ENCODE measurements at regions not wholly inside any gene's neighbourhood (a gene's known extent, or its start where the extent isn't known, plus 50 kb on each side); places are given as distances from the start of the nearest gene placed in this dataset.

DNA sequence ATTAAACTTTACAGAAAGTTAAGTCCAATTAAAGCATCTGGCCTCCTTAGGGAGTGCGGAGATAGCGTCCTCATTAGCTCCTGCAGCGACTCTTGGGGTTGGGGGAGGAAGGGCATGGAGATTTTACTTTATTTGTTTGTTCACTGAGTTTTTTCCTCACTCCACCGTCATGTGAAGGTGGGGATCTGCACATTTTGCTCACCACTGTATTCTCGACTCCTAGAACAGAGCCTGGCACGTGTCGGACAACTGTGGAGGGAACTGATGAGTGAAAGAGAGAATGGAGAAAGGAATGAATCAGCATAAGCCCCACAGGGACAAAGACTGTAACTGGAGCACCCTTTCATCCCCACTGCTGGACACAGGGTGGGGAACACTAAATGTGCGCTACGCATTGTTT is 205.1 kb upstream of the TSHZ3 start:
- no peak overlapping the region for H3K4me3 ChIP-seq (ENCODE audit: low read depth, low read length)
- Mint-ChIP-seq H3K36me3 (no peaks in the 10 kb centered on the region), H3K4me1 (no peaks in the 10 kb centered on the region), H3K4me3 (no peak overlapping the region), H3K9me3 (peaks cover 0 to 6% (median 0%) of the 10 kb centered on the region in 7 donors), H3K27ac (no peak overlapping the region), H3K27me3 (no peaks in the 10 kb centered on the region)
- H3K27ac ChIP-seq (ENCODE audit: insufficient read depth, low read length, poor library complexity, severe bottlenecking), result no peak overlapping the region
- no peak for DNase-seq
- H3K9me3 ChIP-seq (ENCODE audit: control insufficient read depth in 2 of 2, low read length in 2 of 2), result no peaks in the 10 kb centered on the region
- H3K4me1 ChIP-seq (ENCODE audit: control insufficient read depth, insufficient read depth, low read length, poor library complexity, severe bottlenecking), result no peaks in the 10 kb centered on the region
- ATAC-seq (ENCODE audit: low read depth in 2 of 2), result no peak
- H3K27me3 ChIP-seq (ENCODE audit: control insufficient read depth, insufficient read depth, low read length), result no peaks in the 10 kb centered on the region
- no peaks in the 10 kb centered on the region for H3K36me3 ChIP-seq (ENCODE audit: control insufficient read depth, insufficient read depth, low read length)

DNA sequence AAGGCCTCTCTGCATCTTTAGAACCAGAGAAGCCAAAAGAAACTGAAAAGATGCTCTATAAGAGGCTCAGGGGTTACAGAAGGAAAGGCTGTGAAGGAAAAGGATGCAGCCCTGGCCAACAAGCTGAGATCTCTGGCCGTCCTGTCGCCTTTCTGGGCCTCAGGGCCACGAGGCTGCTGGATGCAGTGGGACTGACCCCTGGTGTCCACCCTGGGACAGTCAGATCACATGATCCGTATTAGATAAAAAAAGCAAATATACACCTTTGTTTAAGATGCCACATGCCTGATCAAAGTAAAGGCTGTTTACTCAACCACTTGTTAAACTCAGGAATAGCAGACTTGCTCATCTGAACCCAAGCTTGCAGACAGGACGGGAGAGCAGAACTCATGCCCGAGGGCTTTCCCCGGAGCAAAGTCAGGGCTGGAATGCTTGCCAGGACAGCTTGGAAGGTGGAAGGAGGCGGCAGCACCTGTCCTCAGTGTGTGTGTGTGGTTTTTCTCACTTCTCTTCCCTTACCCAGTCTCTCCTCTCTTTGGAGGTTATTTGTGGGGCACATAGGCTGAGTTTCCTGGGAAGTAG is 206.5 kb upstream of the TSHZ3 start:
- Mint-ChIP-seq H3K27ac (no peak overlapping the region), H3K9me3 (peaks cover 0 to 11% (median 5%) of the 10 kb centered on the region in 7 donors), H3K4me3 (no peak overlapping the region), H3K36me3 (no peaks in the 10 kb centered on the region), H3K4me1 (no peaks in the 10 kb centered on the region), H3K27me3 (no peaks in the 10 kb centered on the region)
- H3K9me3 ChIP-seq (ENCODE audit: control insufficient read depth in 2 of 2, low read length in 2 of 2), result no peaks in the 10 kb centered on the region
- no peaks in the 10 kb centered on the region for H3K4me1 ChIP-seq (ENCODE audit: control insufficient read depth, insufficient read depth, low read length, poor library complexity, severe bottlenecking)
- H3K36me3 ChIP-seq (ENCODE audit: control insufficient read depth, insufficient read depth, low read length), result no peaks in the 10 kb centered on the region
- H3K27ac ChIP-seq (ENCODE audit: insufficient read depth, low read length, poor library complexity, severe bottlenecking), result no peak overlapping the region
- no peak overlapping the region for H3K4me3 ChIP-seq (ENCODE audit: low read depth, low read length)
- no peak for ATAC-seq (ENCODE audit: low read depth in 2 of 2)
- DNase-seq, result no peak
- H3K27me3 ChIP-seq (ENCODE audit: control insufficient read depth, insufficient read depth, low read length), result no peaks in the 10 kb centered on the region

DNA sequence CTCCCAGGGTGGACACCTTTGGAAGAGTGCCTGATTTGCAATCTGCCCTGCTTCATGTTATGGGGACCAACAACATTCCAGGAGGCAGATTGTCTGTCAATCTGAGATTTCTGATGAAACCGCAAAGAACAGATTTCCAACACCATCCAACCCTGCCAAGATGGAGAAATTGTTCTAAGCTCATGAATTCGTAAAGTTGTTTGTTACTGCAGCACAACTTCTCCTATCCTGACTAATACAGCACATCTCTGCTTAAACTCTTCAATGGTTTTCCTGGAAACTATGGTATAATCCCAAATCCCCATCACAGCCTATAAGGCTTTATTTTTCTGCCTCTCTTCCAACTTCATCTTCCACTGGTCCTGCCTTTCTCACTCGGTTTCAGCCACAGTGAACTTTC is 210.3 kb upstream of the TSHZ3 start:
- Histone ChIP-seq H3K4me1 (ENCODE audit: control insufficient read depth, insufficient read depth, low read length, poor library complexity, severe bottlenecking) (no peaks in the 10 kb centered on the region), H3K27ac (ENCODE audit: insufficient read depth, low read length, poor library complexity, severe bottlenecking) (no peak overlapping the region), H3K36me3 (ENCODE audit: control insufficient read depth, insufficient read depth, low read length) (no peaks in the 10 kb centered on the region), H3K9me3 (ENCODE audit: control insufficient read depth in 2 of 2, low read length in 2 of 2) (no peaks in the 10 kb centered on the region), H3K4me3 (ENCODE audit: low read depth, low read length) (no peak overlapping the region), H3K27me3 (ENCODE audit: control insufficient read depth, insufficient read depth, low read length) (no peaks in the 10 kb centered on the region)
- Mint-ChIP-seq H3K4me3 (no peak overlapping the region), H3K9me3 (peaks cover 0 to 9% (median 4%) of the 10 kb centered on the region in 7 donors), H3K36me3 (no peaks in the 10 kb centered on the region), H3K27ac (no peak overlapping the region), H3K4me1 (no peaks in the 10 kb centered on the region), H3K27me3 (peaks cover 5% of the 10 kb centered on the region)
- DNase-seq, result no peak
- ATAC-seq (ENCODE audit: low read depth in 2 of 2), result no peak

DNA sequence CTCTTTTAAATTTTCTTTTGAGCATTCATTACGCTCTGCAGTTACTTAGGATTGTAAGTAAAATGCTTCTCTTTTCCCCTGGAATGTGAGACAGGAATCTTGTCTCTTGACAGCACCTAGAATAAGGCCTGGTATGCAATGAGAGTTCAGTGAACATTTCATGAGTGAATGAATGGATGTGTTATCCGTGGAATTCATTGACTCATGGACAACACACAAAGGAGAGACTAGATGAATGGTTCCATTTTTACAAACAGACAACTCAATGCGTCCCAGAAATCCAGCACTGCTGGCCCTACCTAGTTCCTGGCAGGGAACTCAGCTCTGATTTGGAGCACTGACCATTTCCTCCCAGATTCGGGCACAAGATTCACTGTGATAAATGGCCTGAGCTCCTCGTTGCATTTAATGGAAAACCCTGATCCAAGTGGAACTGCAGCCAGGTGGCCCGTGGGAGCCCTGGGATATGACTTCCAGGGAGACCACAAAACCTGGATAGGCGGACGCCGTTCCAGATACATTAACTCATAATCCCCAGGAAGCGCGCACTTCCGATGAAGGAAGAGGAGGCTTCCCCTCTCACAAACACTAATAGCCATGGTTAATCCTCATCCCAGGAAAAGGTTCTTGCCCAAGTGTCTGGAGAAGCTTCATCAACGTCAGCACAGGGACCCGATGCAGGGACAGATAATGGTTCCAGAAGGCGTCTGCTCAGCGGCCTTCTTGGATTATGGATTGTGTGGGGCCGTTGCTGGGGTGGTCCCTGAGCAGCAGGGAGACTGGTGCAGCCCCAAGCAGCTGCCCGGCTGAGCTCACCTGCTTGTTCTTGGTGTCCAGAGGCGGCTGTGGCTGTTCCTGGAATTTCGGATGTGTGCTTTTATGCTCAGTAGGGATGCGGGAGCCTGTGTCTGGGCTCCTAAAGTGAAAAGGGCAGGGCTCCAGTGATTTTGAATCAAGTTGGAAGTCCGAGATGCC is 211.1 kb upstream of the TSHZ3 start:
- no peaks in the 10 kb centered on the region for H3K4me1 ChIP-seq (ENCODE audit: control insufficient read depth, insufficient read depth, low read length, poor library complexity, severe bottlenecking)
- H3K9me3 ChIP-seq (ENCODE audit: control insufficient read depth in 2 of 2, low read length in 2 of 2), result no peaks in the 10 kb centered on the region
- Mint-ChIP-seq H3K4me1 (no peaks in the 10 kb centered on the region), H3K9me3 (peaks cover 0 to 9% (median 4%) of the 10 kb centered on the region in 7 donors), H3K36me3 (no peaks in the 10 kb centered on the region), H3K27me3 (peaks cover 5% of the 10 kb centered on the region), H3K27ac (peak overlapping the region in 1 of 3 donors; percentile 52), H3K4me3 (no peak overlapping the region)
- no peaks in the 10 kb centered on the region for H3K27me3 ChIP-seq (ENCODE audit: control insufficient read depth, insufficient read depth, low read length)
- DNase-seq (no peak), ATAC-seq (ENCODE audit: low read depth in 2 of 2) (no peak)
- no peak overlapping the region for H3K27ac ChIP-seq (ENCODE audit: insufficient read depth, low read length, poor library complexity, severe bottlenecking)
- H3K36me3 ChIP-seq (ENCODE audit: control insufficient read depth, insufficient read depth, low read length), result no peaks in the 10 kb centered on the region
- H3K4me3 ChIP-seq (ENCODE audit: low read depth, low read length), result no peak overlapping the region

- Histone ChIP-seq H3K9me3 (ENCODE audit: control insufficient read depth in 2 of 2, low read length in 2 of 2) (no peaks in the 10 kb centered on the region), H3K4me1 (ENCODE audit: control insufficient read depth, insufficient read depth, low read length, poor library complexity, severe bottlenecking) (no peaks in the 10 kb centered on the region), H3K27ac (ENCODE audit: insufficient read depth, low read length, poor library complexity, severe bottlenecking) (no peak overlapping the region), H3K27me3 (ENCODE audit: control insufficient read depth, insufficient read depth, low read length) (no peaks in the 10 kb centered on the region), H3K4me3 (ENCODE audit: low read depth, low read length) (no peak overlapping the region), H3K36me3 (ENCODE audit: control insufficient read depth, insufficient read depth, low read length) (no peaks in the 10 kb centered on the region)
- Mint-ChIP-seq H3K4me3 (peak overlapping the region in 1 of 4 donors; percentile 22), H3K36me3 (no peaks in the 10 kb centered on the region), H3K4me1 (no peaks in the 10 kb centered on the region), H3K27me3 (peaks cover 5% of the 10 kb centered on the region), H3K27ac (no peak overlapping the region), H3K9me3 (peaks cover 0 to 7% (median 4%) of the 10 kb centered on the region in 7 donors)
- ATAC-seq (ENCODE audit: low read depth in 2 of 2) (no peak), DNase-seq (no peak)
These were observed 213.9 kb upstream of the TSHZ3 start for GRCh38 chr19:31562966-31563612.

DNA sequence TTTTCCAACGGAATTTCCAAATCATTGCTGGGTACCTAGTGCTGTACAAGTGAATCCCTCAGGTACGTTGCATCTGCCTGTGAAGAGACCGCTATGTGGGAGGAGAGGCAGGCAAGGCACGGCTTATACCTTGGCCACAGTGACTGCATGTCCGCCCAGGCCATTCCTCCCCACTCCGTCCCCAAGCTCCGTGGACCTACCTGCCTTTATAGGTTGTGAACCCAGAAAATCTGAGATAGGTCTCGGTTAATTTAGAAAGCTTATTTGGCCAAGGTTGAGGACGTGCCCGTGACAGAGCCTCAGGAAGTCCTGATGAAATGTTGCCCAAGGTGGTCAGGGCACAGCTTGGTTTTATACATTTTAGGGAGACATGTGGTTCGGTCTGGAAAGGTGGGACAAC is 218.5 kb upstream of the TSHZ3 start:
- Mint-ChIP-seq H3K4me3 (no peak overlapping the region), H3K9me3 (no peaks in the 10 kb centered on the region), H3K27me3 (peaks cover 5% of the 10 kb centered on the region), H3K27ac (no peak overlapping the region), H3K36me3 (no peaks in the 10 kb centered on the region), H3K4me1 (no peaks in the 10 kb centered on the region)
- Histone ChIP-seq H3K27me3 (ENCODE audit: control insufficient read depth, insufficient read depth, low read length) (no peaks in the 10 kb centered on the region), H3K4me3 (ENCODE audit: low read depth, low read length) (no peak overlapping the region), H3K36me3 (ENCODE audit: control insufficient read depth, insufficient read depth, low read length) (no peaks in the 10 kb centered on the region), H3K4me1 (ENCODE audit: control insufficient read depth, insufficient read depth, low read length, poor library complexity, severe bottlenecking) (no peaks in the 10 kb centered on the region), H3K9me3 (ENCODE audit: control insufficient read depth in 2 of 2, low read length in 2 of 2) (no peaks in the 10 kb centered on the region), H3K27ac (ENCODE audit: insufficient read depth, low read length, poor library complexity, severe bottlenecking) (no peak overlapping the region)
- ATAC-seq (ENCODE audit: low read depth in 2 of 2), result no peak
- DNase-seq, result no peak

GRCh38 chr19:31568724-31569123 is 219.5 kb upstream of the TSHZ3 start:
- H3K9me3 ChIP-seq (ENCODE audit: control insufficient read depth in 2 of 2, low read length in 2 of 2), result no peaks in the 10 kb centered on the region
- no peak overlapping the region for H3K4me3 Mint-ChIP-seq

More at GRCh38 chr19:31568724-31569123, 219.5 kb upstream of the TSHZ3 start:
- no peak for DNase-seq
- H3K27ac Mint-ChIP-seq, result no peak overlapping the region
- Histone ChIP-seq H3K4me3 (ENCODE audit: low read depth, low read length) (no peak overlapping the region), H3K4me1 (ENCODE audit: control insufficient read depth, insufficient read depth, low read length, poor library complexity, severe bottlenecking) (no peaks in the 10 kb centered on the region), H3K36me3 (ENCODE audit: control insufficient read depth, insufficient read depth, low read length) (no peaks in the 10 kb centered on the region), H3K27ac (ENCODE audit: insufficient read depth, low read length, poor library complexity, severe bottlenecking) (no peak overlapping the region), H3K27me3 (ENCODE audit: control insufficient read depth, insufficient read depth, low read length) (no peaks in the 10 kb centered on the region)
- no peaks in the 10 kb centered on the region for H3K9me3 Mint-ChIP-seq
- H3K36me3 Mint-ChIP-seq, result no peaks in the 10 kb centered on the region
- no peak for ATAC-seq (ENCODE audit: low read depth in 2 of 2)
- peaks cover 2% of the 10 kb centered on the region for H3K27me3 Mint-ChIP-seq
- H3K4me1 Mint-ChIP-seq, result no peaks in the 10 kb centered on the region

All from CD4-positive, CD25-positive, alpha-beta regulatory T cell (primary cell).